Right lobe of liver (tissue), 6 donors: ENCODE measurements at regions not wholly inside any gene's neighbourhood (a gene's known extent, or its start where the extent isn't known, plus 50 kb on each side); places are given as distances from the start of the nearest gene placed in this dataset.

ENCODE experiments used
- ATAC-seq, 4 donors: fragments of 200-7000 bp; cut with Tn5 transposase; one replicate each; pipeline ENCODE4 v1.9.1; 2020; ENCODE audit warnings: mild to moderate bottlenecking in 4 of 4, moderate library complexity in 4 of 4
- DNase-seq, 3 donors: peaks; one replicate each; pipeline ENCODE4 v3.0.0-alpha.2; 2020
- H3K27ac ChIP-seq, 3 donors: fragments of 200-600 bp; one replicate each; pipeline ENCODE4 v1.8.0; 2022
- H3K27me3 ChIP-seq, 2 donors: fragments of 200-600 bp; one replicate each; pipeline ENCODE4 v1.8.0; 2022
- H3K36me3 ChIP-seq, 4 donors: fragments of 200-600 bp; sonication (generic) in 1 of 4; one replicate each; pipeline versions ENCODE4 v1.5.1 to v1.8.0; 2017 to 2022; ENCODE audit warnings: control low read depth in 1 of 4
- H3K4me1 ChIP-seq, 4 donors: fragments of 200-600 bp; sonication (generic) in 1 of 4; one replicate each; pipeline versions ENCODE4 v1.5.1 to v1.8.0; 2017 to 2022; ENCODE audit warnings: control low read depth in 1 of 4
- H3K4me3 ChIP-seq, 3 donors: fragments of 200-600 bp; one replicate each; pipeline ENCODE4 v1.8.0; 2022
- H3K9me3 ChIP-seq, 4 donors: fragments of 200-600 bp; sonication (generic) in 1 of 4; one replicate each; pipeline versions ENCODE4 v1.5.1 to v1.8.0; 2017 to 2022; ENCODE audit warnings: control low read depth in 1 of 4
- POLR2A ChIP-seq: fragments of 450-650 bp; IDR thresholded peaks from one replicate; pipeline ENCODE4 v1.6.1; 2017; ENCODE audit warnings: antibody characterized with exemption, mild to moderate bottlenecking
- WGBS: methylation state at CpG from one replicate; pipeline ENCODE4 v1.1.6; 2018; ENCODE audit warnings: low coverage, low lambda C conversion rate; ENCODE audit not compliant: insufficient coverage; ENCODE audit errors: missing lambda C conversion rate; 5-methylcytosine and 5-hydroxymethylcytosine counted together
- intact Hi-C, 2 donors: fragments of 100-400 bp; cut with DNase I; formaldehyde crosslinking; loops; one replicate each; pipeline versions ENCODE4 v1.11.2 to v1.14.1; 2022
- TF ChIP-seq, protein P1 (sequence below), 4 donors: fragments of 200-600 bp in 3 of 4; fragments of 450-650 bp in 1 of 4; IDR thresholded peaks; one replicate each; pipeline versions ENCODE4 v1.5.1 to v1.8.0; 2016 to 2022; ENCODE audit warnings: antibody characterized with exemption in 4 of 4, mild to moderate bottlenecking in 2 of 4
- donor health status: DM: no; HTN: yes; CAD: no.
- donor health status: DM: no; HTN: no; CAD: no.
- donor health status: DM: no; HTN: no; CAD: no.
- donor health status: DM: no; HTN: yes; CAD: no.
- donor health status: DM: no; HTN: yes; CAD: no.

DNA sequence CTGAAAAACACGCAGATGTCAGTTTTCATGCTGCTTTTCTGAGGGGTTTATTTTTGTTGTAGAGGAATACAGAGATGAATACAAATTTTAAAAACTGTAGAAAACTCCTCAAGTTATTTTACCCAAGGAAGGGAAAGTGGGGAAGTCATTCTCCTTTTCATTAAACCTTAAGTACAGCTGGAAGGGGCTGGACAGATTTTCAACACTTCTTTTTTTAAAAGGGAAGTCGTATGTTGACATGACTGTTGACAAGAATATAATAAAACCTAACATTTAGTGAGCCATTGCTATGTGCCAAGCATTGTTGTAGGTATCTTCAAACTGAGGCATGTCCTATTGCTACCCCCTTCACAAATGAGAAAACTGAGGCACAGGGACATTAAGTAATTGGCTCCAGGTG, 235.7 kb upstream of the ELL2 start:
- DNase-seq, result no peak
- intact Hi-C loops, result no loop called here
- Histone ChIP-seq H3K9me3 (no peaks in the 10 kb centered on the region), H3K4me1 (peaks cover 0 to 58% (median 8%) of the 10 kb centered on the region in 4 donors), H3K4me3 (no peak overlapping the region), H3K27ac (peak overlapping the region; percentile 16 to 87 (median 40)), H3K36me3 (no peaks in the 10 kb centered on the region), H3K27me3 (no peaks in the 10 kb centered on the region)
- no peak for ATAC-seq
- TF ChIP-seq, protein P1, sequence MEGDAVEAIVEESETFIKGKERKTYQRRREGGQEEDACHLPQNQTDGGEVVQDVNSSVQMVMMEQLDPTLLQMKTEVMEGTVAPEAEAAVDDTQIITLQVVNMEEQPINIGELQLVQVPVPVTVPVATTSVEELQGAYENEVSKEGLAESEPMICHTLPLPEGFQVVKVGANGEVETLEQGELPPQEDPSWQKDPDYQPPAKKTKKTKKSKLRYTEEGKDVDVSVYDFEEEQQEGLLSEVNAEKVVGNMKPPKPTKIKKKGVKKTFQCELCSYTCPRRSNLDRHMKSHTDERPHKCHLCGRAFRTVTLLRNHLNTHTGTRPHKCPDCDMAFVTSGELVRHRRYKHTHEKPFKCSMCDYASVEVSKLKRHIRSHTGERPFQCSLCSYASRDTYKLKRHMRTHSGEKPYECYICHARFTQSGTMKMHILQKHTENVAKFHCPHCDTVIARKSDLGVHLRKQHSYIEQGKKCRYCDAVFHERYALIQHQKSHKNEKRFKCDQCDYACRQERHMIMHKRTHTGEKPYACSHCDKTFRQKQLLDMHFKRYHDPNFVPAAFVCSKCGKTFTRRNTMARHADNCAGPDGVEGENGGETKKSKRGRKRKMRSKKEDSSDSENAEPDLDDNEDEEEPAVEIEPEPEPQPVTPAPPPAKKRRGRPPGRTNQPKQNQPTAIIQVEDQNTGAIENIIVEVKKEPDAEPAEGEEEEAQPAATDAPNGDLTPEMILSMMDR (IDR thresholded peaks at IDR 0.05), result no peak
- no peak for TF ChIP-seq POLR2A
- 60% methylated on average over 2 of the region's 2 CpGs for WGBS

DNA sequence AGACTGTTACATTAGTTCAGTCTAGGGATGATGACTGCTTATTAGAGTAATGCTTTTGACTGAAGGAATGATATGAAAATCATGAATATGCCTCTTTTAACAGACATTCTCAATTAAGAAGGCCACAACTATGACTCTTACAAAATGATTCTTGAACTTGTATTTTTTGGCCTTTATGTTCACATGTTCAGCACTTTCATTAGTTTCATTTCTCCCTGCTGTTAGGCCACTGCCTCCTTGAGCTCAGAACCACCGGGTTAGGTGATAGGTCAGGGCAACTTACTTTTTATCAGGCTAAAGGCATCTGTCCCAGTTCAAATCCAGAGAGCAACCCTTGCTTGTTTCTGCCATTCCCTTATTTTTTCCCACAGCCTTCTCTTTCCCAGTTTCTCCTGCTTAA, 235.2 kb upstream of the ELL2 start:
- no peak for TF ChIP-seq POLR2A
- WGBS, result 29% methylated on average over 1 of the region's 1 CpG
- Histone ChIP-seq H3K27ac (peak overlapping the region; percentile 16 to 87 (median 40)), H3K4me1 (peaks cover 0 to 58% (median 8%) of the 10 kb centered on the region in 4 donors), H3K9me3 (no peaks in the 10 kb centered on the region), H3K4me3 (no peak overlapping the region), H3K36me3 (no peaks in the 10 kb centered on the region), H3K27me3 (no peaks in the 10 kb centered on the region)
- intact Hi-C loops, result no loop called here
- DNase-seq (no peak), ATAC-seq (peak; percentile 26 to 57 (median 53))

DNA sequence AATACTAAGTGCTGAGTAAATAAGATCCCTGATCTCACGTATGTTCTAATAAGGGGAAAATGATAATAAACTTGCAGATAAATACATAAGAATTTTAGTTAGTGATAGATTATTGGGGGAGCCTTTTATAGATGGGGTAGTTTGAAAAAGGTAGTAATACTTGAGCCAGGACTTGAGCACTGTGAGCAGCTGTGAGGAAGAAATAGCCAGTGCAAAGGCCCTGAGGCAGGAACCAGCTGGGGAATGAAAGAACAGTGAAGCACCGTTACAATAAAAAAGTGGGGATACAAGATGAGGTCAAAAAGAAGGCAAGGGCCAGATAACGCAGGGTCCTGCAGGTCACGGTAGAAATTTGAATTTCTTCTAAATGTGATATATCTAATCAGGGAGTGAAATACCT, 234.8 kb upstream of the ELL2 start:
- H3K36me3 ChIP-seq, result no peaks in the 10 kb centered on the region
- H3K27ac ChIP-seq, result peak overlapping the region; percentile 16 to 87 (median 40)
- peaks cover 0 to 54% (median 8%) of the 10 kb centered on the region in 4 donors for H3K4me1 ChIP-seq
- no peak for TF ChIP-seq POLR2A
- TF ChIP-seq, protein P1 (IDR thresholded peaks at IDR 0.05), result no peak
- H3K4me3 ChIP-seq, result no peak overlapping the region
- intact Hi-C loops, result no loop called here
- H3K27me3 ChIP-seq, result no peaks in the 10 kb centered on the region
- WGBS, result 80% methylated on average over 4 of the region's 4 CpGs
- no peak for DNase-seq
- H3K9me3 ChIP-seq, result no peaks in the 10 kb centered on the region
- ATAC-seq, result no peak

DNA sequence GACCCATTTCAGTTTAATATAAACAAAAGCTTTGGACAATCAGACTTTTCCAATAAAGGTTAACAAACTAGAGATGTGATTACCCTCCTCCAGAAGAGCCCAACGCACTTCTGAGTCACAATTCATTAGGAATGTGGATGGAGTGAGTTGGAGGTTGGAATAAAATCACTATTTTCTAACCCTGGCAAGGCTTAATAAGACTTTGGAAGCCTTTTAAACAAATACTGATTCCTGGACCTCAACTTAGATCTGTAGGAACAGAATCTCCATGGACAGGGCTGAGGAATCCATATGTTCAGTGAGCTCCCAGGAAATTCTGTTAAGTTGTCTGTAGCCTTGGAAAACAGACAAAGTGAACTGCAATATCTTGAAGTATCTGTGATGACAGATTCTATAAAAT, 233.5 kb upstream of the ELL2 start:
- no peak for TF ChIP-seq POLR2A
- TF ChIP-seq, protein P1 (IDR thresholded peaks at IDR 0.05), result no peak
- Histone ChIP-seq H3K9me3 (no peaks in the 10 kb centered on the region), H3K4me3 (no peak overlapping the region), H3K27me3 (no peaks in the 10 kb centered on the region), H3K4me1 (peaks cover 0 to 41% (median 6%) of the 10 kb centered on the region in 4 donors), H3K36me3 (no peaks in the 10 kb centered on the region), H3K27ac (no peak overlapping the region)
- intact Hi-C loops, result no loop called here
- 60% methylated on average over 1 of the region's 1 CpG for WGBS
- no peak for ATAC-seq
- DNase-seq, result no peak

DNA sequence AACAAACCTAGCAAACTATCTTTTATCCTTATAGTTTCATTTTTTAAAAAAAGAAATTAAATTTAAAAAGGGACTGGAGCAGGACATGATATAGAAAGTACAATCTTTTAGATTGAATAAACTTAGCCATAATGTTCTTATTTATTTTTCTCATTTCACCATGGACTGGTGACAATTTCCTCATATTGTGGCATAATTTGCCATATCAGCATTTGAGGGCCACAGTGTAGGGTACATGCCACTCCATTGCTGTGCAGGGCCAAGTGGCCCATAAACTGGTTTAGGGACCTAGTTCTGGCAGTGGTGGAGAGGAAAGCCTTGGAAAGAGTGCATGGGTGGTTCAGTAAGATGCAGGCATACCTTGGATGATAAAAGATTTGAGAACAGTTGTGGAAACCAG, 232.9 kb upstream of the ELL2 start:
- ATAC-seq (no peak), DNase-seq (no peak)
- H3K27ac ChIP-seq, result no peak overlapping the region
- TF ChIP-seq POLR2A, result no peak
- TF ChIP-seq, protein P1 (IDR thresholded peaks at IDR 0.05), result no peak
- H3K4me3 ChIP-seq, result no peak overlapping the region
- H3K36me3 ChIP-seq, result no peaks in the 10 kb centered on the region
- H3K9me3 ChIP-seq, result no peaks in the 10 kb centered on the region
- peaks cover 0 to 38% (median 5%) of the 10 kb centered on the region in 4 donors for H3K4me1 ChIP-seq
- no peaks in the 10 kb centered on the region for H3K27me3 ChIP-seq
- intact Hi-C loops, result no loop called here
